ENCODE measurements at regions not wholly inside any gene's neighbourhood (a gene's known extent, or its start where the extent isn't known, plus 50 kb on each side); places are given as distances from the start of the nearest gene placed in this dataset.

GRCh38 chr14:75226755-75227544 lies 50.5 kb upstream of the TMED10 start:
- no peak for ATAC-seq
- Mint-ChIP-seq H3K36me3 (ENCODE audit: low read depth) (no peaks in the 10 kb centered on the region), H3K4me1 (peaks cover 37% of the 10 kb centered on the region), H3K27me3 (no peaks in the 10 kb centered on the region), H3K27ac (peak overlapping the region; percentile 87), H3K4me3 (no peak overlapping the region)
- no peaks in the 10 kb centered on the region for H3K9me3 ChIP-seq (ENCODE audit: control insufficient read depth, low read length, poor library complexity, severe bottlenecking)
- no peak for DNase-seq

Data from T-helper 17 cell (primary cell).